DMS53 treated with DMSO at 0.1 percent for 48 hours (cell line): ENCODE measurements at regions not wholly inside any gene's neighbourhood (a gene's known extent, or its start where the extent isn't known, plus 50 kb on each side); places are given as distances from the start of the nearest gene placed in this dataset.

Experiments
- DNase-seq: peaks from one replicate; lab custom pipeline; 2025; ENCODE audit not compliant: unreplicated experiment; lab: John Stamatoyannopoulos, UW

DNA sequence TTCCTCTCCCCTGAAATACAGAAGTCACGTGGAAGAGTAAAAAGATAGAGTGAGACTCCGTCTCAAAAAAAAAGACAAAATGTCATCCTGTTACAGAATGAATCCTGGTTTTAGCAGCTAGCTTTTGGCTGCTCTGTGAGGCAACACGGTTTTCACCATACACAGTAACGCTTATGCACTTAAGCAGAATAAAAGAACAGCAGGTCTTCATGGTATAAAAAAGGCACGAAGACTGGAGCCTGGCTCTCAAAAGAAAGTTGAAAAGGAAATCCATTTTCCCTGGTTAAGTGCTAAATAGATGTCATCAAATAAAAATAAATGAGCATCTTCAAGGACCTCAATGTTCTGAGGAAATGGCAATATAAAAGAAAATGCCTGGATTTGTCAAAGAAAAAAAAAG, 444.1 kb downstream of the IPO8 start:
- no peak for DNase-seq

DNA sequence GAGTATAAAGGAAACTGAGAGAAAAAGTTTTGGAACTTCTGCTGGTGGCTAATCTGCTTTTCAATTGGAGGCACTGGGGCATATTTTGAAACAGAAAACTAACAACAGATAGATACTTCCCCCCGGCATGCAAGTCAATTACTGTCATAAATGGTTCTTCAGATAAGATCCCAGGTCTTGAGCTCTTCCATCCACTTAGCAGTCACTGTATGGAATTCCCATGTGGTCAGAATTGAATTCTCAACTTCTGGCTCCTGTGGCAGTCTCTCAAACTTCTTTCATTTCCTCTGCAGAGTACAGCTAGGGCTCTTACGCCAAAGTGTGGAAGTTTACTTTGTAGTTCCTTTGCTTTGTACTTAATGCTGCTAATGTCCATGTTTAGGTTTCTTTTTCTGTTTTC, 452.2 kb downstream of the IPO8 start:
- no peak for DNase-seq

DNA sequence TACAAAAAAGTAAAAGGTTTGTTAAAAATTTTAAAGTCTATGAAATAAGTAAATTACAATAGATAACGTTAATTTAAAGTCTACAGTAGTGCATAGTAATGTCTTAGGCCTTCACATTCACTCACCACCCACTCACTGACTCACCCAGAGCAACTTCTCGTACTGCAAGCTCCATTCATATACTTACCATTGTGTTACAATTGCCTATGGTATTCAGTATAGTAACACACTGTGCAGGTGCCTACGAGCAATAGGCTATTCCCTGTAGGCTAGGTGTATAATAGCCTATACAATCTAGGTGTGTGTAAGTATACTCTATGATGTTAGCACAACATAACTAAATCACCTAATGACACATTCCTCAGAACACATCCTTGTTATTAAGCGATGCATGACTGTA, 435.3 kb upstream of the TMTC1 start:
- DNase-seq, result no peak

DNA sequence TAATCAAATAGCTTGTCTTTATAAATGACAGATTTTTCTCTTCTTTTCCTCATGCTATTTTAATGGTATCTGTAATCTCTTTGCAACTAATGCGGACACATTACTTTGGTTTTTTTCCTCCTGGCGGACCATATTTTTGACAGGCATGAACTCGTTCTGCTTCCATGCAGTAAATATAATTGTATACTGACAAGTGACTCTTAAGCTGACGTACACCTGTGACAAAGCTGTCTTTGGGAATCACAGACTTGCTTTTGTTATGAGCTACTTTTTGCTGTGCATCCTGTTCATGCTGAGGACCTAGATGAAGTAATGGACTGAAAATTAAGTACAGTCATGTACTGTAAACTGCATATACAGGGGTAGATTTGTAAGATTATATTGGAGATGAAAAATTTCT, 434.3 kb upstream of the TMTC1 start:
- no peak for DNase-seq

DNA sequence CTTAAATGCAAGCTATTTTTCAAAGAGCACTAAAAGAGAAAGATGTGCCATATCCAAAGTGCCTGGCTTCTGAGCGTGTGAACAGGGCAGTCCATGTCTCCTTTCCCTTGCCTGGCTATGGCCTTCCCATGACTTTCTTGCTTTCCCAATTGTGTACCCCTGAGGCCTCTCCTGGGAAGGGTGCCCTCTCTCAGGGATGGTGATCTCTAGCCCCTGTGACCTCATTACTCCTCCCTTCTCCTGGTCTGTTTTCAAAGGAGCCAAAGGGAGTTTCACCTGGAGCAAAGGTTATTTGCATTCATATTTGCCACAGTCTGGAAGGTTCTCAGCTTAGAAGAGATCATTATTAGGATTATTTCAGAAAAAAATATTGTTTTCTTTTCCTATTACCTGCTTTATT, 429.4 kb upstream of the TMTC1 start:
- DNase-seq, result no peak

DNA sequence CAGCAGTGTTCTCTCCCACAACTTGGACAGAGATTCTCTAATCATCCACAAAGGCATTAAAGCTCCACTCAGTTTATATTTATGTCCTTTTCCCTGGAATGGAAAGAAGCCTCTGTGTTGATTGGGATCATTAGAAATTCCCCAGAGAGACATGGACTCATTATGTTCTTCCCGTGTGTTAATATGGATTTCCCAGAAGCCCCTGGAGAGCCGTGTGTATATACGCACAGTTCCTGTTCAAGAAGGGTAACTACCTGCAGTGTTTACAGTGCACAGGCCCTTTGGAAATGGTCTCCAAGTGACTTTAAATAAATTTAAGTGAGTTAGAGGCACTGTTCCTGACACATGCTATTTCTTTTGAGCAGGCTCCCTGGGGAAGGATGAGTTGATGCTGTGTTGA, 428.0 kb upstream of the TMTC1 start:
- DNase-seq, result no peak

DNA sequence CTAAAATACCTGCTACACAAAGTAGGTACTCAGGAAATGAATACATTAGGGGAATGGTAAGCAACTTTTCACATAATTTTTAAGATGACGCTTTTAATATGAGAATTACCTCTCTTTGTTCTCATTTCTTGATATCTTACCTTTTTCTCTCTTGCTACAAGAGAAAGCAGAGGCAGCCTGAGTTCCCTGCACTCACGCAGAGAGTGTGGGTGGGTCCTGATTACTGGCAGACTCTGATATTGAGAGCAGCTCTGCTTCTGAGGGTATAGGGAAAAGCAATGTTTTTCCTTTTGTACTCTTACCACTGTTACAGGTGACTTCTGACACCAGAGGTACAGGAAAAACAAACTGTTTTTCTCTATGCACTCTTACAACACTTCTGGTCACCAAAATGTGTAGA, 420.2 kb upstream of the TMTC1 start:
- no peak for DNase-seq

DNA sequence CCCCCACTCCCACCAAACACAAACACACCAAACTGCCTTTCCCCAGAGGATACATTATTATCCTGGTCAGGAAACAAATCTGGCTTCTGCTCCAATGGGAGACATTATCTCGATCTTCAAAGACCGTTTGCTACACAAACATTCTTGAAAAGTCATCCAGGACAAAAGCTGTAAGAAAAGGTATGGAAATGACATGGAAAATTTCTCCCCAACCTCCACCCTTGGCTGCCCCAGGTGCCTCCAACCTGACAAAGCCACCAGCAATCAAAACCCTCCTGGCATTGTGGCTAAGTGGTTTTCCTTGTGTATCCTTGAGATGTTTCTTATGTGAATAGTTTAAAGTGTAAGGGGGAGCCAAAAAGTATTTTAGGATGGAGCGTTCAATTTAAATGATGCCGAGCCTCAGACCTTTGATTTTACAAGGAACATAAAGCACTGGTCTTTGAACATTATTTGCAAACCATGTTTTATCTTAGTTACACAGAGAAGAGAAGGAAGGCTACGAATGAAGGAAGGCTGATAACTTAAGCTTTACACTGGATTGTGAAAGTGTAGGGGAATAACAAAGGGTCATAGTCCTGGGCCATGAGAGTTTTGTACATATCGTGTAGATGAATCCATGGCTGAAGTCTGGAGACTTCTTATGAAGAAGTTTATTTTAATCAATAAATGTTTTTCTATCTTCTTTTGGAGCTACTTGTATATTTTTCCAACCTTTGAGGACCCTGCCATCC, 418.9 kb upstream of the TMTC1 start:
- DNase-seq, result no peak

DNA sequence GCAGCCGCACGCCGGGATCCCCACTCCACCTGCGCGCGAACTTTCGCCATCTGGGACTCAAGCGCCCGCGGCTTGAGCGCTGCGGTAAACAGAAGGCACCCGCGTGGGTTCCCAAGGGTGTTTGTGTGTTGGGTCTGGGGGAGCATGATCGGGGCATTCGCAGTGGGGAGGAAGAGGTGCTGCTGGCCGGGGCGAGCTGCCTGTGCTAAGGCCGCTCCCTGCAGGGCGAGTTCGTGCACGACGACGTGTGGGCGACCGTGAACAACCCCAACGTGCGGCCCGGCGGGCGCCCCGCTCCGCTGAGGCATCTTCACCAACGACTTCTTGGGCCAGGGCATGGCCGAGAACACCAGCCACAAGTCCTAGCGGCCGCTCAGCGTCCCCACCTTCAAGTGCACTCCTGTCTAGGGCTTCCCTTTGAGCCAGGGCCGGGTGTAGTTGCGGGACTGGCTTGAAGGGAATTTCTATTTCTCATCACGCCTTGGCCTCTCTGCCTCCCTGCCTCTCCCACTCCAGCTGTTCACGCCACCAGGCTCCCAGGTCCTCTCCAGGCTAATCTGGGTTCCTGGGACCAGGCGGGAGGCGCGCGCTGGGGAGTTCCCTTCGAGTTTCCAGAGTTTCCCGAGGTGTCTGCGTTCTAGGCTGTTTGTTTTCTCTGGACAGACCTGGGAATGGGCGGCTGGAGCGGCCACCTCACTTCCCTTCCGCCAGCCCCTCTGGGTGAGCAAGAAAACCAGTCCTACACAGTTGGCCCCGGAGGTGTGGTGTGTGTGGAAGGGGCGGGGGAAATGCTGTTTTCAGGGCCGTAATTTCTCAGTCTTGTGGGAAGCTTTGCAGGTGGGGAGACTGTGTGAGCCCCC, 417.8 kb upstream of the TMTC1 start:
- no peak for DNase-seq

DNA sequence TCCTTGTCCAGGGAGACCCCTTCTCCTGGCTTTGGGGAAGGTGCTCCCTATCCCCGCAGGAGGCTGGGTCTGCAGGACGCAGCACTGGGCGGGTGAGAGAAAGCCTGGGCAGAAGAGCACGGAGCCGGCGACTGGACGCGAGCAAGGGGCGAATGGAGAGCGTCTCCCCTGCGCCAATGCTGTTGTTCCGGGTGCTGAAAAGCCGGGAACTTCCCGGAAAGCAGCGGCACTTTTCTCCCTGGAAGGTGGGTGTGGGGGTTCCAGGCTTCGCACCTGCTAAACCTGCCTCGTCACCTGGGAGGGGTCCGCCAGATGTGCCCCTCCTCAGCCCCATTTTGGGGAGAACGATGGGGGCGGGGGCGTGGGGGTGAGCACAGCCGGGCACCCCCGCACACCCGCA, 417.1 kb upstream of the TMTC1 start:
- DNase-seq, result peak; percentile 24

DNA sequence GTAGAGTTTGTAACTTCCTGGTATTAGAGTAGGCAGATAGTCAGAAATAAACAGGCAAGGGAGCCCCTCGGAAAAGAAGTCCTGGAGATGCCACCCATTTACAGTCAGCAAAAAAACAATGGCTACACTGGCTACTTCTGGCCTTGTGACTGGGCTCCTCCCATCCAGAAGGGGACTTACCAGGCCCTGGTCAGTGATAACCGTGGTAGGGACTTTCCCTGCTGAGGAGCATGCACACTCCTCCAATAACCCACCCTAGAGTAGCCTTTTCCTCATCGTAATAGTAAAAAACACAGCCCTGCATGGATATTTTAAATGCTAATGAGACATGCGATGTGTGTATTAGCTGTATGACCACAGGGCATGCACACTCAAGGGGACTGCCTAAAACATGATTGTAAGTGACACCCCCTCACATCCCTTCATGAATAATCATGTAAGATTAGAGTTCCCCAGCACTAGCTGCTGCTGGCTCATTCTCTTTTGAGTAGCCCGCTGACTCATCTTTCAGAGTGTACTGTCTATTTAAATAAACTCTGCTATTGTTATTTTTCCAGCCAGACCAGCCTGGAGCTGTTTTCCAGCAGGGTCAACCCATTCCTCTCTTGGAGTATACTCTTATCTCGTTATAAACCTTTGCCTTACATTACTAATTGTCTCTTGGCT, 413.8 kb upstream of the TMTC1 start:
- peak; percentile 89 for DNase-seq

DNA sequence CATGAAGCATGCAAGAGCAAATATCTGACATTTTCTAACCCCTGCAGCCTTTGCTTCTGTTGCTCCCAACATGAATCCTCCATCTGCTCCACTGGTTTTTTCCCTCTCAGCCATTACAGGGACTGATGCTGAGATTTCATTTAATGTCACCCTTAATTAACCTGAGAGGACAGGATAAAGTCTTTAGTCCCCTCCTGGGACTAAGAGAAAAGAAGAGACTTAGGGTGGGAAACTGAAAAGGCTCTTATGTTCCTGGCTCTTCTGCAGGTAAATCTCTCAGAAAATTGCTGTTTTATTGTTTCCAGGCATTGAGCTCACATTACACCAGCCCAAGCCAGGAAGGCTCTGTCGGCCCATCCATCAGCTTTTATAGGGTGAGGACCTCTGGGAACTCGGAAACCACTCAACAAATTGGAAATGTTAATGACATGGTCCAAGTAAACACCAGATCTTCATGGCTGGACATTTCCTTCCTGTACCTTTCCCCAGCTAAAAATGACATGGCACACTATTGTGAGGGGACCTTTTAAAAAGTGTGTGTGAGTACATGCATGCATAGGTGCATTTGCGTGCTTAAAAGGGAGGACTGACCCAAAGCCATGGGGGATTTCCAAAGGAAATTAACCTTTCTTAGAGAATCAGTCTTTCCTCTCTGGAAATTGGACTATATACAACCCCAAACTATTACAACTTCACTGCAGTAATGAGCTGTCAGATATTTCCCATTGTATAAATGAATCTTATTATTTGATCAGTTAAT, 408.1 kb upstream of the TMTC1 start:
- DNase-seq, result no peak

DNA sequence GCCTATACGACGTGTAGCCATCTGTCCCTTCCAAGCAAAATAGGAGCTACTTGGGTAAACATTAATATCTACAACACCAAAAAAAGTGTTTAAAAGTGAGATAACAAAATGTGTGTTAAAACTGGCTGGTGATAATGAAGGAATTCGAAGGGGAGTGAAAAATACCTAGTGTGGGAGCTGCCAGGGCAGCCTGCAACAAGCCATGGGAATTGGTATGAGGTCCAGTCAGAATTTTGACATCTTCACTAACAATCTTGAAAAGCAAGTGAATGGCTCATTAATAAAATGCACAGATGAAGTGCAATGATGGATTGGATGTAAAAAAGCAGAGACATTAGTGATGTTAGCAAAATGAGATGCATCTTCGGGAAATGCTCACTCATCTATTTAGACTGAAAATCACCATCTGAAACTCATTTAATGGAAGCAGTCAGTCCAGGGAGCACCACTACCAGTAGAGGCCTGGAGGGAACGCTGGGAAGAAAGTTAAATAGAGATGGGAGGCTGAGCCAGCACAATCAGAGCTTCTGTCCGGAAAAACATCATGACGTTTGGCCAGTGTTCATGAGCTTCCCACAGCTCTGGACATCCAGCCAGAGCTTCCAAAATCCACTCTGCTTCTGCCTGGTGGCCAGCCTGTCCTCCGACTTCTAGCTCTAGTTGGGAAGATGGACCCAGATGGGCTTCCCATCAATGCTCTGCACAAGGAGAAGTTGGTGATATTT, 405.0 kb upstream of the TMTC1 start:
- DNase-seq, result no peak

DNA sequence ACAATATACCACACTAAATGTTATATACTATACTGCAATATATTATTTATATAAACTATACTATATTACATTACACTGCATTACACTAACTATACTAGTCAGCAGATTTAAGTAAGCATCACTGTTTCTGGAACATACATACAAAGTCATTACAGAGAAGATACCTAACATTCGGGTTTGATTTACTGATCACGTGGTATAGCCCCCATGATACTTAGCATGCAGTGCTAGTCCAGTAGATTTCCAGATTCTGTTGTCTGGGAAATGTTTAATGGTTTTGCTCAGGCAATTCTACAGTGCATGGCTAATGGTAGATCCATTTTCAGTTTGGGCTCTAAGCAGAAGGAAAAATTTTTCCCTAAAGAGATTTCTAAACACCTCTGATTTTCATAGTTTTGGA, 403.7 kb upstream of the TMTC1 start:
- DNase-seq, result no peak

DNA sequence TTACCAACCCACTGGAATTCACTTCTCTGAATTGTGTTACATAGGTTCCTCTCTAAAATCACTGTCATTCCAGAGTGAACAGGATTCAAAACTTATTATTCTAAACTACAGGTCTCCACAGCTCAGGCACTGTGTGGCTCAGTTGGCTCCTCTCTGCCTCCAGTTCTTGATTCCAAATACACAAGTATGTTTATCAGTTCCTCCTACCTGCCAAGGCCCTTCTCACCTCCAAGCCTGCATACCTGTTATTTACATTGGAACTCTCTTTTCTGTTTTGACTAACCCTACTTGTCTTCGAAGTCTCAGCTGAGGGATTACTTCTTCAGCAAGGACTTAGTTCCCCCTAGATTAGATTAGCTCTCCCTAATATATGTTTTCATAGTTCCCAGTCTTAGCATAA, 397.6 kb upstream of the TMTC1 start:
- no peak for DNase-seq

DNA sequence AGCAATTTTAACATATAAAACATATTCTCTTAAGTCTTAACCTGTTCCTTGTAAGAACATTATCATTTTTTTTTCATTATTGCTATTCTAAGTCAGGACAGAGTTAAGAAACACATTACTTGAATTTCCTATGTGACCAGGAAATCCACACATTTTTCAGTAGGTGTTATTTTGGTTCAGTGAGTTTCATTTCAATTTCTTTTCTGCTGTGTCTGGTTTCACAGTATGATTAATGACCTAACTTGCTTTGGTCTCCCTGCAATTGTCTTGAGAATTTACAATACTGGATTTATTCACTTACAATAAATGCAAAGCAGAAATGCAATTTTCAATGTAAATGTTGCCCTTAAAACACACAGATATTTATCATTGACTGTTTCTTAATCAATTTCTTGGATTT, 396.9 kb upstream of the TMTC1 start:
- no peak for DNase-seq

DNA sequence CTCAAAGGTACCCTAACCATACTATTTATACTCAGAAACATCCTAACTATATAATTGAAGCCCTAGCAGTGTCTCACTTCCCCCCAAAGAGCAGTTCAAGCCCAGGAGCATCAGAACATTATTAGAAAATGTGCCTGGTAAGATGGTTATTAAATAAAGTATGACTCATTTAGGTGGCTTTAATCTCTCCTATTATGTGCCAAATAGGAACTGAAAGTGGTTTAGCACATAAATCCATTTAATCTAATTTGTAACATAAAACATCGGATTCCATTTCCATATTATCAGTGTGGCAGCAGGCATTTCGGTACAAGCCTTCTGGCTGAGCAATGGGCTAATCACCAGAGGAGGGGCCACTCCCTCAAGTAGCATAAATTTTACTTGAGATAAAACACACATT, 395.2 kb upstream of the TMTC1 start:
- DNase-seq, result no peak

DNA sequence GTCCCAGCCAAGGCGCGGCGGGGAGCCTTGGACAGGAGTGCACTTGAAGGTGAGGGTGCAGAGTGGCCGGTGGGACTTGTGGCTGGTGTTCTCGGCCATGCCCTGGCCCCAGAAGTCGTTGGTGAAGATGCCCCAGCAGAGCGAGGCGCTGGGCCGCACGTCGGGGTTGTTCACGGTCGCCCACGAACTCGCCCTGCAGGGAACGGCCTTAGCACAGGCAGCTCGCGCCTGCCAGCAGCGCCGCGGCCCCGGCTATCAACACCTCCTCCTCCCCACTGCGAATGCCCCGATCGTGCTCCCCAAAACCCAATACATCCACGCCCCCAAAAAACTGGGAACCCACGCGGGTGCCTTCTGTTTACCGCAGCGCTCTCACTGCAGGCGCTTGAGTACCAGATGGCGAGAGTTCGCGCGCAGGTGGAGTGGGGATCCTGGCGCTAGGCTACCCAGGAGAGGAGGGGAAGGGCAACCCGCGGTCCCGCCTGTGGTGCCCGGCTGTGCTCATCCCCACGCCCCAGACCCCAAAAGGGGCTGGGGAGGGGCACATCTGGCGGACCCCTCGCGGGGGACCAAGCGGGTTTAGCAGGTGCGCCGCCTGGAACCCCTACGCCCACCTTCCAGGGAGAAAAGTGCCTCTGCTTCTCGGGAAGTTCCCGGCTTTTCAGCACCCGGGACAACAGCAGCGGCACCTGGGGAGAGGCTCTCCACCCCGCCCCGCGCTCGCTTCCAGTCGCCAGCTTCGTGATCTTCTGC, 386.3 kb upstream of the TMTC1 start:
- DNase-seq, result peak; percentile 61

DNA sequence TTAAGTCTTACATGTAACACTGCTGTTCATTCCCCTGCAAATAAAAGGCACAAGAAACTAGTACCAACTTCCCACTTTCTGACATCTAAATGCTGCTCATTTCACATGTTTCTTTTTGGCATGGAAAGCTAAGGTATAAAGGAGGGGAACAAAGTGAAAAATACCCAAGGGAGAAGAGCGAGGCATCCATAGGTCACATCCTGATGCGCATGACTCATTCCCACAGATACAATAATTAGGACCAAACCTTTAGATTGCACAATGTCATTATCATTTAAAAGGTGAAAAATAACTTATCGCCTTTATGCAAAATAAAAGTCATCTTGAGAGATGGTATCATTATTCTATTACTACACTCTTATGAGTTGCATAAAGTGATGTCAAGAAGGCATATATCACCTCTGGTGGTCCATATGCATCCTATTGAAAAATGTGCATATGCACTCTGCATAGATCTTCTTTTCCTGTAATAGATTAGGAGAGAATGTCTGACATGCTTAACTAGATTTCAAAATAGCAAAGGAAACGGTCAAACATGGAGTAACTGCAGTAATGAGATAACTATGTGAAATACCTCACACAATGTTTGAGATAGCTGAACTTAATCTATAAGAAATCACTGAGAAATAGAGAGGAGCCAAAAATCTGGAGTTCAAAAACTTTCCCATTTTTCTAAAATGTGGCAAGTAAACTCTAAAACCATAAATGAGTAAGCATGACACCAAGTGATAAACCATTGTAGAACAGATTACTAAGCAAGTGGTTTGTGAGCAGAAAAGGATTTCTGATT, 382.5 kb upstream of the TMTC1 start:
- DNase-seq, result no peak
